ENCODE measurements at regions not wholly inside any gene's neighbourhood (a gene's known extent, or its start where the extent isn't known, plus 50 kb on each side); places are given as distances from the start of the nearest gene placed in this dataset.

- no peak for TF ChIP-seq CHD1 (IDR thresholded peaks at IDR 0.05; ENCODE audit: low read depth, low read length)
- no peak for TF ChIP-seq GABPA (IDR thresholded peaks at IDR 0.05; ENCODE audit: borderline replicate concordance, insufficient read depth, low read length)
- TF ChIP-seq CBX8 (IDR thresholded peaks at IDR 0.05; ENCODE audit: borderline replicate concordance, low read depth, low read length), result no peak
- TF ChIP-seq, protein P1, sequence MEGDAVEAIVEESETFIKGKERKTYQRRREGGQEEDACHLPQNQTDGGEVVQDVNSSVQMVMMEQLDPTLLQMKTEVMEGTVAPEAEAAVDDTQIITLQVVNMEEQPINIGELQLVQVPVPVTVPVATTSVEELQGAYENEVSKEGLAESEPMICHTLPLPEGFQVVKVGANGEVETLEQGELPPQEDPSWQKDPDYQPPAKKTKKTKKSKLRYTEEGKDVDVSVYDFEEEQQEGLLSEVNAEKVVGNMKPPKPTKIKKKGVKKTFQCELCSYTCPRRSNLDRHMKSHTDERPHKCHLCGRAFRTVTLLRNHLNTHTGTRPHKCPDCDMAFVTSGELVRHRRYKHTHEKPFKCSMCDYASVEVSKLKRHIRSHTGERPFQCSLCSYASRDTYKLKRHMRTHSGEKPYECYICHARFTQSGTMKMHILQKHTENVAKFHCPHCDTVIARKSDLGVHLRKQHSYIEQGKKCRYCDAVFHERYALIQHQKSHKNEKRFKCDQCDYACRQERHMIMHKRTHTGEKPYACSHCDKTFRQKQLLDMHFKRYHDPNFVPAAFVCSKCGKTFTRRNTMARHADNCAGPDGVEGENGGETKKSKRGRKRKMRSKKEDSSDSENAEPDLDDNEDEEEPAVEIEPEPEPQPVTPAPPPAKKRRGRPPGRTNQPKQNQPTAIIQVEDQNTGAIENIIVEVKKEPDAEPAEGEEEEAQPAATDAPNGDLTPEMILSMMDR (IDR thresholded peaks at IDR 0.05; ENCODE audit: control extremely low read depth in 1 of 3, insufficient read depth in 1 of 3, low read depth in 1 of 3, low read length in 3 of 3), result no peak
- no peak for TF ChIP-seq RNF2 (IDR thresholded peaks at IDR 0.05; ENCODE audit: borderline replicate concordance, low read depth, low read length, missing control alignments, poor library complexity, severe bottlenecking)
- TF ChIP-seq ATF3 (IDR thresholded peaks at IDR 0.05; ENCODE audit: insufficient read depth, low read depth, low read length), result no peak
- TF ChIP-seq, protein P2, sequence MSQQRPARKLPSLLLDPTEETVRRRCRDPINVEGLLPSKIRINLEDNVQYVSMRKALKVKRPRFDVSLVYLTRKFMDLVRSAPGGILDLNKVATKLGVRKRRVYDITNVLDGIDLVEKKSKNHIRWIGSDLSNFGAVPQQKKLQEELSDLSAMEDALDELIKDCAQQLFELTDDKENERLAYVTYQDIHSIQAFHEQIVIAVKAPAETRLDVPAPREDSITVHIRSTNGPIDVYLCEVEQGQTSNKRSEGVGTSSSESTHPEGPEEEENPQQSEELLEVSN (IDR thresholded peaks at IDR 0.05), result no peak
- no peak for TF ChIP-seq JUND (IDR thresholded peaks at IDR 0.05; ENCODE audit: low read length)
- TF ChIP-seq JUN (IDR thresholded peaks at IDR 0.05; ENCODE audit: low read depth, low read length), result no peak
- no peak for TF ChIP-seq TCF12 (IDR thresholded peaks at IDR 0.05; ENCODE audit: low read depth, low read length)
- TF ChIP-seq MAX (IDR thresholded peaks at IDR 0.05), result no peak
- no peak for TF ChIP-seq EZH2 (IDR thresholded peaks at IDR 0.05; ENCODE audit: low read depth, low read length, severe bottlenecking)
- TF ChIP-seq POLR2AphosphoS5 (IDR thresholded peaks at IDR 0.05; ENCODE audit: low read depth, low read length), result no peak
- TF ChIP-seq POLR2A (IDR thresholded peaks at IDR 0.05; ENCODE audit: control extremely low read depth in 1 of 2, low read depth in 2 of 2, low read length in 2 of 2), result no peak
Measured at GRCh38 chr20:60122671-60123070, 164.4 kb downstream of the CDH26 start.

Measured in H1 (cell line).